Aorta (tissue), 5 donors: ENCODE measurements at regions not wholly inside any gene's neighbourhood (a gene's known extent, or its start where the extent isn't known, plus 50 kb on each side); places are given as distances from the start of the nearest gene placed in this dataset.
"Not testable (repeated sequence)": the region's sequence is repeated elsewhere in the genome, so short reads cannot be mapped to it uniquely, and the experiment has no call there.

Experiments used
- ATAC-seq: fragments of 200-7000 bp; cut with Tn5 transposase; one replicate; pipeline ENCODE4 v1.9.1; 2022; ENCODE audit warnings: moderate library complexity; ENCODE audit not compliant: low FRiP score
- DNase-seq, 2 donors: peaks; one replicate each; pipeline ENCODE4 v3.0.0-alpha.2; 2020
- H3K27ac ChIP-seq, 2 donors: one replicate each; pipeline ENCODE4 v1.5.1; 2013; ENCODE audit warnings: low read length in 2 of 2, mild to moderate bottlenecking in 2 of 2, moderate library complexity in 2 of 2, control low read depth in 1 of 2, inconsistent platforms in 1 of 2, low read depth in 1 of 2
- H3K27me3 ChIP-seq, 2 donors: one replicate each; pipeline ENCODE4 v1.6.1; 2013; ENCODE audit warnings: control low read depth in 1 of 2, low read length in 1 of 2, mild to moderate bottlenecking in 1 of 2, moderate library complexity in 1 of 2; ENCODE audit not compliant: insufficient read depth in 2 of 2, control insufficient read depth in 1 of 2
- H3K36me3 ChIP-seq, 2 donors: one replicate each; pipeline ENCODE4 v1.6.1; 2013; ENCODE audit warnings: control low read depth in 1 of 2, low read length in 1 of 2, mild to moderate bottlenecking in 1 of 2; ENCODE audit not compliant: insufficient read depth in 2 of 2, control insufficient read depth in 1 of 2
- H3K4me1 ChIP-seq, 2 donors: one replicate each; pipeline ENCODE4 v1.6.1; 2013; ENCODE audit warnings: low read length in 2 of 2, control low read depth in 1 of 2, mild to moderate bottlenecking in 1 of 2, moderate library complexity in 1 of 2; ENCODE audit not compliant: insufficient read depth in 2 of 2, control insufficient read depth in 1 of 2
- H3K4me3 ChIP-seq, 2 donors: one replicate each; pipeline ENCODE4 v1.5.1; 2013; ENCODE audit warnings: low read length in 2 of 2, control low read depth in 1 of 2, mild to moderate bottlenecking in 1 of 2
- H3K9me3 ChIP-seq: one replicate; pipeline ENCODE4 v1.6.1; 2013; ENCODE audit warnings: mild to moderate bottlenecking, low read length; ENCODE audit not compliant: control insufficient read depth
- WGBS, 2 donors: extraction: QIAGEN DNeasy Blood & Tissue Kit; methylation state at CpG; one replicate each; pipeline ENCODE4 v1.1.7; 2013; 5-methylcytosine and 5-hydroxymethylcytosine counted together
- intact Hi-C, 2 donors: fragments of 100-400 bp; cut with DNase I; formaldehyde crosslinking; loops; one replicate each; pipeline versions ENCODE4 v1.14.2 to v1.15.0; 2022
- donor health status: healthy with polysubstance abuse.
- donor health status: Bipolar disorder and iron deficiency.
- donor health status: DM: no; HTN: no; CAD: no.
- donor health status: DM: no; HTN: no; CAD: no.
- donor health status: DM: yes; HTN: yes; CAD: no.

GRCh38 chr11:49283911-49284310 is 75.5 kb upstream of the FOLH1 start:
- intact Hi-C loops, H3K27ac ChIP-seq, H3K36me3 ChIP-seq, DNase-seq, H3K27me3 ChIP-seq, H3K4me3 ChIP-seq, H3K4me1 ChIP-seq, H3K9me3 ChIP-seq: not testable (repeated sequence)
- ATAC-seq: peak; percentile 30
- WGBS, 2 donors: 77 to 83% methylated on average over 3 of the region's 3 CpGs

GRCh38 chr11:49283282-49283681 is 74.9 kb upstream of the FOLH1 start:
- peak; percentile 28 for ATAC-seq
- intact Hi-C loops, H3K27me3 ChIP-seq, H3K4me1 ChIP-seq, H3K9me3 ChIP-seq, H3K36me3 ChIP-seq, H3K4me3 ChIP-seq, DNase-seq, H3K27ac ChIP-seq: not testable (repeated sequence)
- 4% methylated on average over 1 of the region's 1 CpG for WGBS, 2 donors

GRCh38 chr11:49282125-49282524 is 73.7 kb upstream of the FOLH1 start:
- ATAC-seq, H3K9me3 ChIP-seq, H3K36me3 ChIP-seq, DNase-seq, H3K4me1 ChIP-seq, intact Hi-C loops, H3K27me3 ChIP-seq, H3K27ac ChIP-seq, H3K4me3 ChIP-seq: not testable (repeated sequence)
- WGBS, 2 donors: 47 to 64% methylated on average over 3 of the region's 3 CpGs

- intact Hi-C loops, DNase-seq, H3K27me3 ChIP-seq, H3K36me3 ChIP-seq, H3K27ac ChIP-seq, H3K4me3 ChIP-seq, H3K9me3 ChIP-seq, ATAC-seq, H3K4me1 ChIP-seq: not testable (repeated sequence)
- 82 to 96% methylated on average over 2 of the region's 2 CpGs for WGBS, 2 donors
Measured at GRCh38 chr11:49277951-49278350, 69.5 kb upstream of the FOLH1 start.
